ENCODE measurements at regions not wholly inside any gene's neighbourhood (a gene's known extent, or its start where the extent isn't known, plus 50 kb on each side); places are given as distances from the start of the nearest gene placed in this dataset.

DNA sequence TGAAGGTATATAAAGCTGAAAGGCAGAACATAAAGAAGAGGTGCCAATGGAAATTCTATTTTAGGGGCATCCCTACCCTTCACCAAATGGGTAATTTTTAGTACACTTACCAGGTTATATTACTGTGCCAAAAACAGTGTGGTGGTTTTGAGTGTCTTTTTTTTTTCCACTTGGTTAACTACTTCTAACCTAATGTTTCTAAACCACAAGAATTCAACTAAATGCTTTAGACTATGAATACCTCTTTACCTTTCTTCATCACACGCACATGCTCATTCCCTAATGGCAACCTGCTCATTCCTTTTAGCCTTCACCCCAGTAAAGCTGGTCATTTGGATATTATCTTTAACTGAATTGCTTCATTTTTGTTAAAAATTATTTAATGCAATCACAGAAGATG, 215.6 kb downstream of the PIK3R1 start:
- no peak for DNase-seq (ENCODE audit: low spot score)

DNA sequence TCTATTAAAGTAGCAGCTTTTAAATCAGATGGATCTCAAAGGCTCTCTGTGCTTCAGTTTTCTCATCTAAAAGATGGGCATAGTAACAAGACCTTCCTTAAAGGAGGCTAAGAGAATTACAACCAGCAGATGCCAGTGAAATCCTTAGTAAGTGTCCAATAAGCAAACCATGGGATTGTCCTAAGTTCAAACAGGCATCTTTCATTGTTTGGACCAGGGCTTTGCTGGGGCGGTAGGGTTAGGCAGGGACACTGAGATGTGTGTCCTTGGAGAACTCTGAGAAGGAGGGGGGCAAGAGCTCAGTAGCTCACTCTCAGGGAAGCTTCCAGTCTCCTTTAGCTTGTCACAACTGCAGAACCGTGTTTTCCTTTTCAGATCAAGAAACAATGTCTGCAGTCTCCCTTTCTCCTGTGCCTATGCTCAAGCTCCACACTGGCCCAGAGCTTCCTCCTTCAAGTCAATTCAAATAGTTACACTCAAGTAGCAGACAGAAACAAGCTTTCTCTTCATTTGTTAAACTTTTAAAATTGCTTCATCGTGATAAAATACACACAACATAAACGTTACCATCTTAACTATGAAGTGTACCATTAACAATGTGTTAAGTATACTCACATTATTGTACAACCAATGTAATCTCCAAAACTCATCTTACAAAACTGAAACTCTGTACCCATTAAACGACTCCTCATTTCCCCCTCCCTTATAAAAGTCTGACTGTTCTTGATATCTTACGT, 216.2 kb downstream of the PIK3R1 start:
- DNase-seq (ENCODE audit: low spot score) = no peak

DNA sequence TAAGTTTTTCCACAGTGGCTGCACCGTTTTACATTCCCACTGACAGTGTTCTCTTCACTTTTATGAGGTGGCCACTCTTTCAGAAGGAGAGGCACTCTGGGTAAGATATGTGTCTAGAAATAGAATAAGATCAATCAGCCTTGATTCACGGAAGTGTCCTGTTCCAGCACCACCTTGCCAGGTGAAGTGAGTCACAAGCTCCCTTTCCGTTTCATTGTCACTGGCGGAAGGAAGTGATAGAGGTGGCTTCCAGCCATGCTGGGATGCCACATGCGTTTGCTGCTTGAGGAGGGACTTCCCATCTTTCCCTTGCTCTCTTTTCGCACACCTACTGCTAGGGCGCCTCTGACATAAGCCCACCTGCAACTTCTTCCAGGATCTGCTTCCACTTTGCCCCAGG, 217.1 kb downstream of the PIK3R1 start:
- DNase-seq (ENCODE audit: low spot score) = no peak

DNA sequence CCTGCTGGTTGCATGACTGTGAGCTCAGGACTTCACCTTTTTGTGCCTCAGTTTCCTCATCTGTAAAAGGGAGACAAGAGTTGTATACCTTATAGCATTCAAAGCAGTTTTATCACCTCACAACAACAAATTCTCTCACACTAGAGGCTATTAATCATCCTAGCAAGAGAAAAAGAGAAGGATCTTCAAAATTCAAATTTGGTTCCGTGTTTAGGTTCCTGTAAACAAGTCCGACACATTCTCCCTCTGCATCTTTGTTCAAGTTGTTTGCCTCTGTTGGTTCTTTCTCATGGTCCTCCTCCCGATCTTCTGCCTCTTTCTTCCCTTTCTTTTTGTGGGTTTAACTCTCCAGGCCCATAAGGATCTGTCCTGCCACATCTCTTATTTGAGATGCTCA, 218.0 kb downstream of the PIK3R1 start:
- DNase-seq (ENCODE audit: low spot score) = no peak

DNA sequence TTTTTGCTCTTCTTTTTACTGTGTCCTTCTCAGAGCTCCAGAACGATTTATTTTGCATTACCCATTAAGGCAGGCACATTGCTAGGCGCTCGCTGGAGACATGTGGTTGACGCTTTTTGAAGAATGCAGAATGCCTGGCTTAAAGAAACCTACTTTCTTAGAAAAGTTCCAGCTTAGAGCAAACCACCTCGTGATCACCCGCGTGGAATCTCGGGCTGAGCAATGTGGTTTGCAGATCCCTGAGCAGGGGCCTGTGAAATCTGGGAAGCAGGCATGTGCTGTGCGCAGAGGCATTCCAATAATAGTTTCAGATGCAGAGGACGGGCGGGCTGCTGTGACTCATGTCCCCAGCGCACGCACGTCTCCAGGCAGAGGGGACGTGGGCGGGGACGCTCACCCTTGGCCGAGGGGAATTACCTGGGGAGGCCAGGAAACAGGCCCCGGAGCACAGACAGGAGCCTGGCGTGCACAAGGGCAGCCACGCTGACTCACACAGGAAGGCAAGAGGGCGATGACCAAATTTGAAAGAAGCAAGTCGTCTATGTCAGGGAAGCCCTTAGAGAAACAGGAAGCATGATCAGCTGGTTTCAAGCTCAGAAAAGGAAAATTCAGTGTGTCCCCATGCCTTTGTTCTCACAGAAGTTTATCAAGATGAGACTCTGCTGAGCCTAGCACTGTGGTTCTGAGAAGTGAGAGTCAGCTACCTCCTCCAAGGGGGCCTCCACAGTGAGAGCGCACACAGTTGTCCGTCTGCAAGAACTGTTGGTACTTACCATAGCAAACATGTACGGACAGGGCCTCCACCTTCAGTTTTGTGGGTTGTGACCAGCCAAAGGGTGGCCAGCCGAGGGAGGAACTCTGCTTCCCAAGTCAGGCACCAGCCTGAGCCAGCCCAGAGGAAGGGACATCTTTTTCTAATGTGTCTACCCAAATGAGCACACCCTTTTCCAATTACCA, 218.6 kb downstream of the PIK3R1 start:
- no peak for DNase-seq (ENCODE audit: low spot score)

DNA sequence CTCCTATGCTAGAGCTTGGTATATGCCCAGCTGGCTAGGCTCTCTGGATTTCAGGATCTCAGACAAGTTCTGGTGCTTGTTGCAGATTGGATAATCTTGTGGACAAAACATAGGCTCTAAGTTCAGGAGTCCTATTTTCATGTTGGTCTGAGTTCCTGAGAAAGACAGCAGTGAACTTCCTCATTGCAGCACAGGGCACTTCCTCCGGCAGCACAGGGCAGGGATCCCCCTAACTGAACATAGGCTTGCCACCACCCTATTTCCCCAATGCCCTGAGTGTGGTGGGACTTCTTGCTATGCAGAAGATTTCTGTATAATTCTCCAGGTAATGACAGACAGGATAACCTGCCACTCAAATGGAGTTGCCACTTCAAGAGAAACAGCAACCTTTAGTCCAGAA, 220.1 kb downstream of the PIK3R1 start:
- no peak for DNase-seq (ENCODE audit: low spot score)

DNA sequence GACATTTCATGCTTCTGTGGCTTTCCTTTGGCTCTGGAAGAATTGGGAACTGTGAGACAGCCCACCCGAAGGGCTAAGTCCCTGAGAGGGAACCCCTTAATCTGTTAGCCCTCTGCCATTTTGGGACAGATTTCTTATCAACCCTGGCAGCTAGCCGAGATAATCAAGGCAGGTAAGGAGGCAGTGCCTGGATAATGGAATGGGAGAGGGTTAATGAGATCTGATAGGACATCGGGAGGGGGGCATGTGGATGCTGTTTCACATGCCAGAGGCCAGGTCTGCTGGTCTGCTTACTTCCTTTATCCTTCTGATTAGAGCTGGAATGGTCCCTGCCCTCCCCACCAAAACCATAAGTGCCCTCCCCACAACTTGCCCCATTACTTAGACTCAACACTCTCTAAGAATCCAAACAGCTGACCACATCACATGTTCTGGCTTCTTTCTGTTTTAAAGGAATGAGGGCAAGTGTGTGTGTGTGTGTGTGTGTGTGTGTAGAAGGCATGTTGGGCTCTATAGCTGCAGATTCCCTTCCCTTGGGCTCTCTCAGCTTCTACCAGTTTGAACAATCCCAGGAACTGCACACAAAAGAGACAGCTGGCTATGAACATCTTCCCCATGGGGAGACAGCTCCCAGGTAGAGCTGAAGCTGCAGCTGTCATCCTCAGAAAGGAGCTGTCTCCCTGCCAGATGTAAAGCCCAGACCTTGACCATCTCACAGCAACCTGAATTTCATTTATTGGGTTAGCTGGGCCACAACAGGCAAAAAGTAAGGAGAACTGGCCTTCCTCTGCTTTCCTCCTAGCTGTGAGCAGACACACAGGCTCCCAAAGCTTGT, 221.3 kb downstream of the PIK3R1 start:
- no peak for DNase-seq (ENCODE audit: low spot score)

DNA sequence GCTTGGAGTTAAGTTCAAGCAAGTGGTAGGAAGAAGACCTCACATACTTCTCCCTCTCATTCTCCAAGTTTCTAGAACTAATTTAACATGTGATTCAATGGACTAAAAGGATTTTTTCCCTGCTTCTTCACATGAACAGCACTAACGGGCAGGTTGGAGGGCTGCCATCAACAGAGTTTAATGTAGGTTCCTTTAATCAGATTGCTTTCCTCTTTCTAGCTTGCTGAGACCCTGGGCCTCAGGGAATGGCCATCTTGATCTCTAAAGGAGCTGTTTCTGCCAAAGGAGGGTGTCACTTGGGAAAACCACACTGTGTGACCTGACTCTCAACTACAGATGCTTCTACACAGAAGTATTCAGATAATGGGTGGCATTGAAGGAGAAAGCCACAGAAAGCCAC, 223.3 kb downstream of the PIK3R1 start:
- no peak for DNase-seq (ENCODE audit: low spot score)

DNA sequence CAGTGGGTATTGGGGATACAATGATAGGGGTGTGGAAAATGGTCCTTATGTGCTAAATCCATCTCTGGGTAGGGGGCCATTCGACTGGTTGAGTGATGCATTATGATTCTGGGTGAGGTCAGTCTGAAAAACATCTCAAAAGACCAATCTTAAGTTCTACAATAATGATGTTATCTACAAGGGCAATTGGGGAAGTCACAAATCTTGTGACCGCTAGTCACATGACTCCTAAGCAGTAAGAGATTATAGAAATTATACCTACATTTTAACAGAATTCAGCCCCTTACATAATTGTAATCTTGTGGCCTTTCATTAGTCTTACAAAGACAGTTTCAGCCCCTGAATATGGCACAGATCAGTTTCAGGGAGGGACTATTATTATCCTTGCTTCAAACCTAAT, 224.7 kb downstream of the PIK3R1 start:
- DNase-seq (ENCODE audit: low spot score) = no peak

DNA sequence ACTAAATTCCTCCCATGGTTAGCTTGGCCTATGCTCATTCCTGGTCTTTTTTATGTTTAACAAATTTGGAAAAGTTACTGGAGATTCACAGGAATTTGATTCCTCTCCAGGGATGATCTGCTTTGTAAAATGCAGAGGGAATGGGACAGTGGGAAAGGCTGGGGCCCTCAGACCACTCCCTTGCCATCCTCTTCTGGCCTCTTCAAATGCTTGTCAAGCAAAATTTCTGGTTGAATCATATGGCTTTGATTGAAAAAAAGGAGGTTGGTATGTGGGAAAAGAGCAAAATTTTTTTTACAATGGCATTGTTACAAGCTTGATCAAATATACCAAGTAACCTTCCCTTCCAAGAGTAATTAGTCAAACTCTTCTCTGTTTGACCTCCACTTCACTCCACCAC, 225.1 kb downstream of the PIK3R1 start:
- DNase-seq (ENCODE audit: low spot score) = no peak

DNA sequence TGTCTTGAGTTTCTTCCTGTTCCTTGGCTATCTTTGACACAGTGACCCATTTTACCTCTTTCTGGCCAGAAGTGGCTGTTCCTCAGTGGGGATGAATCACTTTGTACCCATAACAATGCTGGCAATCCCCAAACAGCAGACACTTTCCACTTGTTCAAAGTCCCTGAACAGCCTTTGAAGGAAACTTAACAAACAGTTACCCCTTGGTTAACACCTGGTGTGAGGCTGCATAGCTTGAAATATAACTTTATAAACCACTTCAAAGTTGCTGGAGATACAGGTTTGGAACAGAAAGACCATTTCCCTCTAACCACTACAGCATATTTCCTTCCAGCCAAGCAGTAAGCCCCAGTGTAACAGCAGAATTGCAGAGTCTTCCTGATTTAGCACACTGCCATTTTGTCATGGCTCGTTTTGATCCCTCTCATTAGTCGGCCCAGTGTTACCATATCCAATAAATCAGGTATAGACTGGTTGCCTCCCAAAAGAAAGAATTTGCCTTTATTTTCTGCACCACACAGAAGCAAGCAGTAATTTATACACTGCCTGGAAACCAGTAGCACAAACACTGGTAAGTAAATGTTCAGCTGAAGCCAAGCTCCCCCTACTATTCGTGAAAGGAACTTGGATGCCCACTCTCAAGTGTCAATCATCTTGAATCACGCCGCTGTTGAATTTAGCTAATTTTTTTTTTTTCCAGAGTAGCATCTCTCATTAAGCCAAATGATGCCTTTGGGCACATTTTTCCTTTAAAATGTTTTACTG, 225.9 kb downstream of the PIK3R1 start:
- DNase-seq (ENCODE audit: low spot score) = no peak

DNA sequence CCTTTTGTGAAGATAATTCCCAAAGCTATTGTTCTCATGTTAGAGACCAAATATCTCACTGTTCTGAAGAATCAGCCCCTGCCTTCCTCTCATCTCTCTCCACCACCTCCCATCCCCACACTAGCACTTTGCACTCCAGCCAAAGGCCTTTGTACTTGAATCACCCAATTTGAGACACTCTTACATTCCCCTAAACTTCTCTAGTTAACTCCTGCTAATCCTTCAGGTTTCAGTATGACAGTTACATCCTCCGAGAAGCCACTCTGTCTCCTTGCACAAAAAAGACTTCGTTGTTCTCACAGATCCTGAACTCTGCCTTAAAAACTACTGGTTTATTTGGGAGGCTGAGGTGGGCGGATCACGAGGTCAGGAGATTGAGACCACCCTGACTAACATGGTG, 227.5 kb downstream of the PIK3R1 start:
- DNase-seq (ENCODE audit: low spot score) = no peak

DNA sequence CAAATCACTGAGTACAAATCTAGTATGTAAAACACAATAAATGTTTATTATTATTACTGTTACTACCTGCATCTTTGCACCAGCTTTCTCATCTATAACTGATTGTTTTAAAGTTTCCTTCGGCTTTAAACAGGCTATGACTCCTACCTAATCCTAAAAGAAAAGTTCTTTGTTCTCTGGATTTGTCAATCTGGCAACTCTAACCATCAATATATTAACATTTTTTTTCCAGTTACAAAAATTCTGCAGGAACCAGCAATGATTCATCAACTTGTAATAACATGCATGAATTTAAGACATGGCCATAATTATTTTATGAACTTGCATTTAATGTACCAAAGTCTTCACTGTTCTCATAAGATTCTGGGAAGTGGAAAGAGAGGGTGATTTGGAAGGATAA, 228.5 kb downstream of the PIK3R1 start:
- DNase-seq (ENCODE audit: low spot score) = no peak

DNA sequence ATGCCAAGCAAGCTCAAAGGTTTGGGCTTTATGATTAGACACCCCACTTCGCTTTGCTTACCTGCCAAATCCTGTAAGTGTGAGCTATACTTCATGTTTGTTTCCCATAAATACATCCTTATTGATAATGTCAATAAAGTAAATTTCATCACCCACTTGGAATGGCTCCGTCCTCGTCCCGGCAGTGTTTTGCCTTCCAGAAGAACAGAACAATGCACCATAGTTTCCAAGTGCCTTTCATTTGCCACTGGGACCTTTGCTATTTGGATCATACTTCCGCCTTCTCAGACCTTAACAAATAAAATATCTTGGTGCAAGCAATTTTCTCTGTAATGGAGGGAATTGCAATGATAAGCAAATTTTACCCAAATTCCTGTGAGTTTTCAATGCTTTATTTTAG, 229.3 kb downstream of the PIK3R1 start:
- no peak for DNase-seq (ENCODE audit: low spot score)

DNA sequence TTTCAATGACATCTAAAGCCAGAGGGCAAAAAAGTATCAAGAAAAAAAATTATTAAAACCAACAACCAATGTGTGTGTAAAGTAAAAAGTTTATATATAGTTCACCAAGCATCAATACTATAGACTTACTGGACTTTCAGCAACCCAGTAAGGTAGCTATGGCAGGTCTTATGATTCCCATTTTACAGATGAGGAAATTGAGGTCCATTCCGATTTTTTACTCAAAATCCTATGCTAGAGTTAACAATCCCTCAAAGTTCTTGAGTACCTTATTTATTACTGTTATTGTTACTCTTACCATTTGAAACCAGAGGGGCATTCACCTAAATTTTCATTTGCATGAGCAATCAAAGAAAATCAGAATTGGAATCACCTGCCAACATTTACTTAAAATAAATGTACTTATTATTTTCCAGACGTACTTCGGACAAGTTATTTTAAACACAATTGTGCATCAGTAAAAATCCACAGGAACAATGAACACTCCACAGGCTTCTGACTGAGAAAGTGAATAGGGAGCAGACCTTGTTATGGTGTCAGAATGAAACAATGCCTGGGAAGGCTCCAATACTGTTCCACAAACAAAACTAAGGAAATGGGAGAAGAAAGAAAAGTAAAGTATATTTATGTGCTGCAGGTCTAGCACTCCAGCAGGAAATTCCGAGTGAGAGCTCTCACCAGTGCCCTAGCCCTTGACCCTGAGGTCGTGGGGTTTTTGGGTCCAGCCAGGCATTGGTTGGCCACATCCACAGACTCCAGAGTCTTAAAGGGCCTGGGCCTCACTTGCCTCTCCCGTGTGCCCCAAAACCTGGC, 229.9 kb downstream of the PIK3R1 start:
- no peak for DNase-seq (ENCODE audit: low spot score)

DNA sequence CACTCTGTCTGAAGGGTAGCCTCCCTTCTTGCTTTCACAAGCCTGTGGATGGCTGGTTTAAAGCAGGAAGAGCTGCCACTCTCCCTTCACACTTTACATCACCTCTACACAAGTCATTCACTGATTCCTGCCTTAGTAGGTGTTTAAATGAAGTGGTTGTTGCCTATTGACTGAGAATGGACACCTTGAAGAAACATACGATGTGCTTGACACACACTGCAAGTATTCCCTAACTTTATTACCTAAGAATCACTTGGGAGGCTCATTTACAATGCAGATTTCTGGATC, 230.5 kb downstream of the PIK3R1 start:
- no peak for DNase-seq (ENCODE audit: low spot score)

DNA sequence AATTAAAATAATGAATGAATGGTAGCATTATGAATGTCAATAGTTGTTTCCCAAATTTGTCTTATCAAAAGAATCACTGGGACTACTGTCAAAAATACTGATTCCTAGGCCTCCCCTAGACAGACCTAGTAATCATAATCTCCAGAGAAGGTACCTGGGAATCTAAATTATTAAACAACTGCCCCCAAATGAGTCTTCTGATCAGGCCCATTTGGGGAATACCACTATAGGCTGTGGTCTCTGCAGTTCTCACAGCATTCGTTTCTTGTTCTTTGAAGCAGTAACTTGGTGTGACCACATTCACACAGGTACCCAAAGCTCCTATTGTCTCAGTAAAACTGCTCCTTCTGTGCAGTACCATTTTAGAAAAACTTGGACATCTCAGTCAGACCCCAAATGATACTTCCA, 230.9 kb downstream of the PIK3R1 start:
- DNase-seq (ENCODE audit: low spot score) = no peak

DNA sequence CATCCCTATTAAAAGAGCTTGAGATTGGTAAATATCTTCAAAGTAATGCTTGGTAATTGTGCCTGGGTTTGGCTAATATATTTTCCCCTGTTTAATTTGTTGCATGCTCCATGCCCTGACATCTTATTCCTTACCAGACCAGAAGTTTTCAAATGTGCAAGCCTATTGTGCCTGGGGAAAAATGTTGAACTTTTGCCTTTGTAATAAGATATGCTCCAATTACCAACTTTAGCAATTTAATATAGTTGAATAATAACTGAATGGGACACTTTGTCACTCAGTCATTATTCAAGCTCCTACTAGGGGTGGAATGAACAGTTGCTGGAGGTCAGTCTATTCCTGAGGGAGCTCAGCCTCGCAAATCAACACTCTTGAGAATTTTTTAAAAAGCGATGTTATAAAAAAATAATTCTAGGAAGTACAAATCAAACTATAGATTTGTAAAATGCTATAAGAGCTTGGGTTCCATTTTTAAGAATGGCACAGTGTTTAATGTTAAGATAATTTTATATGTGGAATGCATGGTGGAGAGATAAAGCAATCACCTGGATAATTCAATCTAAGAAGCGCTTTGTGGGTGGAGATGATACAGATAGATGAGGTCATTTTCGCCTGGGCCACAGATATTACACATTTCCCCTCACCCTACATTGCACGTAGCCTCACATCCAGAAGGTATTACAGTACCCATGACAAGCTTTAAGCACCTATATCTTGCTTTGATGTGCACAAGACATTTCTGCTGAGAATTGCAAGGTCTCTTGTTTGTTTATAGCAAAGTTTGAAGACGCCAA, 231.8 kb downstream of the PIK3R1 start:
- DNase-seq (ENCODE audit: low spot score) = no peak

DNA sequence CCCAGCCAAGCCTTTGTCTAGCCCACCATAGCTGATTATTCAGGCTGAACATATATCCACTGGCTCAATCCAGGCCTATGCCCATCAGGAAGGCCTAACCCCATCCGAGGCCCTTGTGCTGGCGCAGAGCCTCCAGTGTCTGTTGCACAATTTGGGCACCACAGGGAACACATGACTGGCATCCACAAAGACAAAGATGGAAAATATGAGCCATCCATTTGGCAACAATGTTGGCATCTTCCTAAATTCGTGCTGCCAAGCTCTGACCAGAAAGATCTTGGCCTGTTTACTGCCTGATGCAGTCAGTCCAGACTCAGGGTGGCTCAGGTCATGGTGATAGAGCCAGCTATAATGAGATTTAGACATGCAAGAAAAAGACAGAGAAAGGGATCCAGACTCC, 233.8 kb downstream of the PIK3R1 start:
- no peak for DNase-seq (ENCODE audit: low spot score)

DNA sequence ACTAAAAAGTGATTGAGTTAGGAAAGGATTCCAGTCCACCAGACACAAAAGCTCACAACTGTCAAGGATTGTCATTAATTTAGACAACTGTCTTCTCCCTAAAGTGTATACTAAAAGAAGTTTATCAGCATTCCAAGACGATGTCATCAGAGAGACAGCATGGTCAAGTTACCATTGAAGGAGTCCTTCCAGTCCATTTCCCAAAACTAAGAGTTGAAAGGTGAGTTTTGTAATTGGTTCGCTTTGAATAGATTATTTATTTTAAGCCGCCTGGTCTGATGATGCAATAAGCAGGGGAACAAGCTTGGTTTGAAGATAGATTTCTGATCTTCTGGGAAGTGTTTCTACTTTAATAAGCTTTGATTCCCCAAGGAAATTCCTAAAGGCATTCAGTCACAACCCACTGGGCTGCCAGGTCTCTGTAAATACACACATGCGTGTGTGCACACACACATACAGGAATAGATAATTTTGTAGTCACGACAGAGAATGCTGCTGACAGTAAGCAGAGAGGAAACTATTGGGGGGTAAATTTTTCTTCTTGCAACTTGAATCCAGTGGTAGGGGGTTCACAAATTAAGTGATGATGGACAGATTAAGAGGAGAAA, 234.8 kb downstream of the PIK3R1 start:
- DNase-seq (ENCODE audit: low spot score) = no peak

Data from D341Med (cell line).